Left ventricle myocardium inferior (tissue), 1 donor: ENCODE measurements at regions not wholly inside any gene's neighbourhood (a gene's known extent, or its start where the extent isn't known, plus 50 kb on each side); places are given as distances from the start of the nearest gene placed in this dataset.

ENCODE experiments used
- DNase-seq: peaks from one replicate; pipeline ENCODE4 v3.0.0-alpha.2; 2020
- H3K27ac ChIP-seq: fragments of 200-600 bp; replicated peaks from 2 replicates; pipeline ENCODE4 v1.8.0; 2021
- H3K27me3 ChIP-seq: fragments of 200-600 bp; 2 replicates; pipeline ENCODE4 v1.8.0; 2021; ENCODE audit warnings: low read depth
- H3K36me3 ChIP-seq: fragments of 200-600 bp; 2 replicates; pipeline ENCODE4 v1.8.0; 2021
- H3K4me1 ChIP-seq: fragments of 200-600 bp; 2 replicates; pipeline ENCODE4 v1.8.0; 2021
- H3K4me3 ChIP-seq: fragments of 200-600 bp; 2 replicates; pipeline ENCODE4 v1.8.0; 2021; ENCODE audit warnings: mild to moderate bottlenecking, moderate library complexity
- H3K9me3 ChIP-seq: fragments of 200-600 bp; replicated peaks from 2 replicates; pipeline ENCODE4 v1.8.0; 2021
- intact Hi-C: fragments of 100-400 bp; cut with micrococcal nuclease; formaldehyde crosslinking; loops from one replicate; pipeline ENCODE4 v1.11.0; 2022
- TF ChIP-seq, protein P1 (sequence below): fragments of 200-600 bp; IDR thresholded peaks from 2 replicates; pipeline ENCODE4 v1.8.0; 2021; ENCODE audit warnings: antibody characterized with exemption, mild to moderate bottlenecking, borderline replicate concordance
- donor health status: DM: no; HTN: yes; CAD: no; lungs with severe emphysema.

- TF ChIP-seq, protein P1, sequence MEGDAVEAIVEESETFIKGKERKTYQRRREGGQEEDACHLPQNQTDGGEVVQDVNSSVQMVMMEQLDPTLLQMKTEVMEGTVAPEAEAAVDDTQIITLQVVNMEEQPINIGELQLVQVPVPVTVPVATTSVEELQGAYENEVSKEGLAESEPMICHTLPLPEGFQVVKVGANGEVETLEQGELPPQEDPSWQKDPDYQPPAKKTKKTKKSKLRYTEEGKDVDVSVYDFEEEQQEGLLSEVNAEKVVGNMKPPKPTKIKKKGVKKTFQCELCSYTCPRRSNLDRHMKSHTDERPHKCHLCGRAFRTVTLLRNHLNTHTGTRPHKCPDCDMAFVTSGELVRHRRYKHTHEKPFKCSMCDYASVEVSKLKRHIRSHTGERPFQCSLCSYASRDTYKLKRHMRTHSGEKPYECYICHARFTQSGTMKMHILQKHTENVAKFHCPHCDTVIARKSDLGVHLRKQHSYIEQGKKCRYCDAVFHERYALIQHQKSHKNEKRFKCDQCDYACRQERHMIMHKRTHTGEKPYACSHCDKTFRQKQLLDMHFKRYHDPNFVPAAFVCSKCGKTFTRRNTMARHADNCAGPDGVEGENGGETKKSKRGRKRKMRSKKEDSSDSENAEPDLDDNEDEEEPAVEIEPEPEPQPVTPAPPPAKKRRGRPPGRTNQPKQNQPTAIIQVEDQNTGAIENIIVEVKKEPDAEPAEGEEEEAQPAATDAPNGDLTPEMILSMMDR, result no peak
- Histone ChIP-seq H3K36me3 (no peaks in the 10 kb centered on the region), H3K27me3 (peaks cover 6% of the 10 kb centered on the region), H3K4me1 (no peaks in the 10 kb centered on the region), H3K9me3 (no peaks in the 10 kb centered on the region), H3K27ac (no peak overlapping the region), H3K4me3 (no peak overlapping the region)
- intact Hi-C loops, result no loop called here
- no peak for DNase-seq
Observed at GRCh38 chr11:114915871-114916805, 237.8 kb downstream of the NXPE2 start.

DNA sequence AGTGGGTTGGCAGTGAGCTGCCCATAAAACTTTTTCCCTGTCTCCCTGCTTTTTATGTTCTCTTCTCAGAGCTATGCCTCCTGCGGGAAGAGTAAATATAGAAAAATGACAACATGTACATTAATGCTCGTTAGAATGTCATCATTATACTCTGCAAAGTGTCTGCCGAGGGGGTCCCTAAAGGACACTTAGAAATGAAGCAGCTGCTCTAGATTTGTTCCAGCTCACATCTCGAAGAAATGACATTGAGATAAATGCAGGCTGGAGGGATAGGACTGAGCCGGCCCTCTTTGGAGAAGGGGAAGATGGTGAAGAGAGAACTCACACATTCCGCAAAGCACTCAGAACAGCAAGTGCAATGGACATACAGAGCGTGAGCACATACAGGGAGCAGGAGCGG lies 240.0 kb downstream of the NXPE2 start:
- TF ChIP-seq, protein P1, result no peak
- intact Hi-C loops, result no loop called here
- Histone ChIP-seq H3K9me3 (no peaks in the 10 kb centered on the region), H3K4me3 (no peak overlapping the region), H3K36me3 (no peaks in the 10 kb centered on the region), H3K4me1 (no peaks in the 10 kb centered on the region), H3K27me3 (peaks cover 6% of the 10 kb centered on the region), H3K27ac (no peak overlapping the region)
- DNase-seq, result no peak

DNA sequence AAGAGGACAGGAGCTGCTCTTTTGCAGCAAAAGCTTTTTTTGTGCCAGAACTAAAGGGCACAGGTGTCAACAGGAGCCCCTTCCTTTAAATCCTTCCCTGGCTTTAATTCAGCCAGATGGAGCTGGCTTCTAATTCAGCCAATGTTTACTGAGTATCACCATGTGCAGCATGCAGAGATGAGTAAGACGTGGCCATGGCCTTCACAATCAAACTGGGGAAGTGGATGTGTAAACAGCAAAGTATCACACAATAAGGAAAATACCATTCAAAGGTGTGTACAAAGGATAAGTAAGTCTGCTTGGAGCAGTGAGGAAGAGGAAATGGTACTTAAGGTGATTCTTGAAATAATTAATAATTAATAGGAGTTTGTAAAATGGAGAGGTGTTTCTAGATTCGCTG lies 243.4 kb downstream of the NXPE2 start:
- DNase-seq, result no peak
- TF ChIP-seq, protein P1, result no peak

DNA sequence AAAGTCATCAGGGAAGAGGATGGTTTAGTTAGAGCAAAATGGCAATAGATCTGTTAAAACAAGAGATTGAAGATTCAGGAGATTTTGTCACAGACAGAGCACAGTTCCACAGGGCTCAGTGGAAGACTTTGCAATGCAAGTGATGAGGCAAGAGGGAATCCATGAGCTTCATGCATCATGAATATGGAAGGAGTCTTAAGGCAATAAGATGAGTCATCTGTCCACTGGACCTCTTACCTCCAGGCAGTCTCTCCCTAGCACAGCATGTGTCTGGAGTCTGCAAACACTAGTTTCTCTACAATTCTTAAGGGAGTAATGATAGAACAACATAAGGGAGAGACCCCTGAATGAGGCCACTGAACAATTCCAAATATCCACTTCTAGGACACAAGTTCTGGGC lies 245.7 kb downstream of the NXPE2 start:
- H3K9me3 ChIP-seq, result no peaks in the 10 kb centered on the region
- no peaks in the 10 kb centered on the region for H3K27me3 ChIP-seq
- no peaks in the 10 kb centered on the region for H3K36me3 ChIP-seq
- intact Hi-C loops, result no loop called here
- H3K4me1 ChIP-seq, result no peaks in the 10 kb centered on the region
- DNase-seq, result no peak
- H3K27ac ChIP-seq, result no peak overlapping the region
- H3K4me3 ChIP-seq, result no peak overlapping the region
- TF ChIP-seq, protein P1, result no peak

More for the DNA sequence above, 243.4 kb downstream of the NXPE2 start:
- H3K4me1 ChIP-seq, result no peaks in the 10 kb centered on the region
- H3K9me3 ChIP-seq, result no peaks in the 10 kb centered on the region
- H3K27ac ChIP-seq, result no peak overlapping the region
- no peak overlapping the region for H3K4me3 ChIP-seq
- intact Hi-C loops, result no loop called here
- H3K27me3 ChIP-seq, result peaks cover 6% of the 10 kb centered on the region
- no peaks in the 10 kb centered on the region for H3K36me3 ChIP-seq

- H3K9me3 ChIP-seq, result no peaks in the 10 kb centered on the region
- no peaks in the 10 kb centered on the region for H3K4me1 ChIP-seq
- no peaks in the 10 kb centered on the region for H3K27me3 ChIP-seq
- intact Hi-C loops, result no loop called here
- no peak for DNase-seq
- TF ChIP-seq, protein P1, result no peak
- H3K36me3 ChIP-seq, result no peaks in the 10 kb centered on the region
- no peak overlapping the region for H3K27ac ChIP-seq
- no peak overlapping the region for H3K4me3 ChIP-seq
Observed at GRCh38 chr11:114925591-114925990, 247.3 kb downstream of the NXPE2 start.
